HuH-7 (cell line): ENCODE measurements at regions not wholly inside any gene's neighbourhood (a gene's known extent, or its start where the extent isn't known, plus 50 kb on each side); places are given as distances from the start of the nearest gene placed in this dataset.

ENCODE experiments used
- DNase-seq: peaks from one replicate; pipeline ENCODE4 v3.0.0; 2011; ENCODE audit warnings: low spot score

DNA sequence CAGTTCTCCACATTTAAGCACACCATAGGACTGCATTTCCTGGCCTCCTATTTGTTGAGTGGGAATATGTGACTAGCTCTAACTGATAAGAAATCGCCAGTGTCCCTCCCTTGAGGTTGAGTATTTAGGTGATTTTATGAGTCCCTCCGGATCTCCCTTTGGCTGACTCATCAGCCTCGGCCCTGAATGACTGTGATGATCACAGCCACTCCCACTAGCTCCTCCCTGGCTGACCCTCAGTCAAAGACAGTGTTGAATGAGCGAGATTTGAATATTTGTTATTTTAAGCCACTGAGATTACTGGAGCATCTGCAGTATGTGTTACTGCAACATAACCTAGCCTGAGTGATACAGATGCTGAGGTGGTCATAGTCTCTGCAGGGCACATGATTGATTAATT is 515.3 kb downstream of the EPHB1 start:
- DNase-seq, result no peak

DNA sequence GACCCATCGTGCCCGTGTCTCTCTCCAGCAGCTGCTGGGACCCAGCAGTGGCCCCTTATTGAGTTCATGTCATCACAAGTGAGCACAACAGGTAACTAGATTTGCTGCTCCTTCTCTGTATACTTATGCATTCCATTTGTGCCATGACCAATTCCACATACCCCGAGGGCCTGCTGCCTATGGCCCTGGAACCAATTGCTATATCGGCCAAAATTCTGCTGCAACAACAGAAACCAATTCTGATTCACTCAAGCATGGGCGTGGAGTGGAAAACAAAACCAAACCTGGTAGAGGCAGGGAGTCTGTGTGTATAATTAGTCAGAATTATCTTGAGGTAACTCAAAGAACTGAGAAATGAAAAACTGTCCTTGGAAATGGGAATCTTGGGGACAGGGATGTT is 516.6 kb downstream of the EPHB1 start:
- no peak for DNase-seq

GRCh38 chr3:135314237-135314636 is 519.2 kb downstream of the EPHB1 start:
- DNase-seq, result no peak

DNA sequence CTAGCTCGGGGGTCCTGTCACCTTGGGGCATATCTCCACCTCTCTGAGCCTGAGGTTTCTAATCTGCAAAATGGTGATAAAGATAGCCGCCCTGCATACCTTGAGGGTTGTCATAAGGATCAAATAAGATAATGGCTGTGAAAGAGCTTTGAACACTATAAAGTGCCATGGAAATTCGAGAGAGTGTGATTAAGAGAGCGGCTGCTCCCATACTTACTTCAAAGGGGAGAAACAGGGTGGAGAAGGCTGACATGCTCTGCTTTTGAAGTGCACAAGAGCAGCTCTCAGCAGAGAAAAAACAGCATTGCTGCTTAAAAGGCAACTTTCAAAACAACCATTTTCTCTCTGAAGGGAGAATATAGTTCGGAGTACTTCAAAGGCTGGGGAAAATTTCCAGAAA is 529.2 kb downstream of the EPHB1 start:
- no peak for DNase-seq

DNA sequence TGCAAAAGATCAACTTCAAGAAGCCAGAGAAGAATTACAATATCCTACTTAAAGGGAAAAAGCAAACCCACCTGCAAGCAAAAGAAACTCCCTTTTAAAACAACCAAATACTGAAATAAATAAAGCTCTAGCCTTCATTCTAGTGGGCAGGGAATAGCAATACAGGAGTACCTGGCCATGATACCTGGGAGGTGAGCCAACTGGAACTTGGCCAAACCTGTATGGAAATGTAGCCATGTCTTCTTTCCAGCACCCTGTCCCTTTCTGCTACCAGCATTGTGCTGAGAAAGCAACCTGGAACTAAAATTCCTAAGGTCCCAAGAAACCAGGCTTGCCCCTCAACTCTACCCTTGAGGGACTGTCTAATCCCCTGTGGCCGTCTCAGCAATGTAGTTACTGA is 530.0 kb downstream of the EPHB1 start:
- no peak for DNase-seq

DNA sequence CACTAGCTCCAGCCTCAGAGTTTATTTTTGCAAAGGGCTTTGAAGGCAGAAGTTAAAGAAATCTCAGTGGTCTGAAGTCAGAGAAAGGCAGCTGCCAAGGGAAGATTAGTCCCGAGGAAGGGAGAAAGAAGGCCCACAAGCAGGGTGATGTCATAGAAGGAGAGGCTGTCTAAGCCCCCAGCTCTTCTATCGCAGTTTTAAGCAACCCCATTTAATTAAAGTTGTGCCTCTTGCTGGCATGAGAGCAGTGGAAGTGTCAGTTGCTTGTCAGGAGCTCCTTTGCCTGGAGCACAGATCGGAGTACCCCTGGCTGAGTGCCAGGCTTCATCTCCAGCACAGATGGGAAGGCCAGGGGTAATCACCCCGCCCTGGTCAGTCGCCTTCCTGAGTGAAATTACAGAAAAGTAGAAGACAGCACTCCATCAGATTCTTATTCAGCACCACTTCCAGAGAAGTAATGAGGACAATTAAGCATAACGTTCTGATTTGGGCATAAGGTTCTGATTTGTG is 530.7 kb downstream of the EPHB1 start:
- DNase-seq, result no peak

- DNase-seq, result no peak
Observed at GRCh38 chr3:135326851-135327250, 531.8 kb downstream of the EPHB1 start.

GRCh38 chr3:135328036-135328435 is 533.0 kb downstream of the EPHB1 start:
- no peak for DNase-seq

DNA sequence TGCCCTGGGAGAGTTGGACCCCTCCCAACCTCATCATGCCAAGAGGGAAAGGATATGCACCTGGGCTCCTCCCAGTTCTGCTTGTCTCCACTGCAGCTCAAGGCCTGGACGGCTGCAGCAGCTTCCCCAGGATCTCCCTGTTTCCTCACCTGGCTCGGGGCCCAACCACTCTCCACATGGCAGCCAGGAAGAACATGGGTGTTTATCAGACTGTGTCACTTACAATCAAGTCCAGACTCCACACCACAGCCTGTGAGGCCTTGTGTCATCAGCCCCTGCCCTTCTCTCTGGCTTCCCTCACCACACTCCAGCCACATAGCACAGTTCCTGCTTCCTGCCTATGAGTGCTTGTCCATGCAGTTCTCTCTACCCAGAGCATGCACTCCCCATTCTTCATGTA is 534.4 kb downstream of the EPHB1 start:
- DNase-seq, result no peak

DNA sequence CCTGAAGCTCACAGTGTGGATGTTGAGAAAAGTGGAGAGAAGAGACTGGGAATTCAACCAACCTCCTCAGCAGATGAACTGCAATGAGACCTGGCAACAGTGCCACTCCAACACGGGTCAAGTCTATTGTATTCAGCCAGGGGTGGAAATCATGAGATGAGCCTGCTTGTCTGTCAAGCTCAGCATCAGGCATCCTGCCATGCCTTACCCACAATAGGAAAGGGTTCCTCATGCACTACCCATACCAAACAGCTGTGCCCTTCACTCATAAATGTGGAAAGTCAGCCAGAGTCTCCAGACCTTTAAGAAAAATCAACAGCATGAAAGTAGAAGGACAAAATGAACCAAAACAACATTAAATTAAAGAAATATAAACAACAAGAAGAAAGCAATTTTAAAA is 542.1 kb downstream of the EPHB1 start:
- DNase-seq, result no peak

DNA sequence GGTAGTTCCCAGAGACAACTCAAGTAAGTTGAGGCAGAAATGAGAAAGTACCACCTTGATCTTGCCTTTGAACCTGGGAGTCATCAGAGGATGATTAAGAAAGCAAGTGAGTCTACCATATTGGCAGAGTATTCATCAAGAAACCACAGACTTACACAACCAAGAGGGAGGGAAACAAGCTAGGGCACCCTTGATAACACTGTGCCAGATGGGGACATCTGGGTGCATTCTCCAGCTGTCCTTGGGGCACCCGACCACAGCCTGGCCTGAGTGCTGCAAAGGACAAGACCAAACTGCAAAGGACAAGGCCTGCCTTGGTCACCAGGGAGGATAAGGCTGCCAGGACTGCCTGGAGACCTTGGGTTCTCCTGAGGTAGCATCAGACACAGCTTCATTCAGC is 553.6 kb downstream of the EPHB1 start:
- DNase-seq, result no peak

- DNase-seq, result no peak
Observed at GRCh38 chr3:135349254-135349948, 554.3 kb downstream of the EPHB1 start.

GRCh38 chr3:135352213-135352612 is 557.2 kb downstream of the EPHB1 start:
- no peak for DNase-seq

GRCh38 chr3:135362889-135363288 is 567.8 kb downstream of the EPHB1 start:
- no peak for DNase-seq

- DNase-seq, result no peak
Observed at GRCh38 chr3:135364676-135365075, 569.6 kb downstream of the EPHB1 start.

GRCh38 chr3:135366816-135367215 is 571.8 kb downstream of the EPHB1 start:
- no peak for DNase-seq

DNA sequence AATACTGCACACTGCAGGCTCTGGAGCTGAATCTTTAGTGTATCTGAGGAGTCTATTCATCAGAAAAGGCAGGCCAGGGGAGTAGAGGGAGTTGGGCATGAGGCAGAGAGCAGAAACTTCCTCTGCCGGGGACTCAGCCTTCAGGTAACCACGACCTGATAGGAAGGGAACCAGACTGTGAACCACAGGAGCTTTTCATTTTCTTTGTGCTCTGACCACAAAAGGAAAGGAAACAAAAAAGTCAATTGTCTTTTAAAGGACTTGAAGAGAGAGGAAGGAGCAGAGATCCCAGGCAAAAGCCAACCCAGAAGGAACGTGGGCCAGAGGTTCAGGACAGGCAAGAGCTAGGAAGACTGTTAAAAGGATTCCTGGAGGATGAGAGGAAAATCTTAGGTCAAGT is 573.3 kb downstream of the EPHB1 start:
- DNase-seq, result no peak

DNA sequence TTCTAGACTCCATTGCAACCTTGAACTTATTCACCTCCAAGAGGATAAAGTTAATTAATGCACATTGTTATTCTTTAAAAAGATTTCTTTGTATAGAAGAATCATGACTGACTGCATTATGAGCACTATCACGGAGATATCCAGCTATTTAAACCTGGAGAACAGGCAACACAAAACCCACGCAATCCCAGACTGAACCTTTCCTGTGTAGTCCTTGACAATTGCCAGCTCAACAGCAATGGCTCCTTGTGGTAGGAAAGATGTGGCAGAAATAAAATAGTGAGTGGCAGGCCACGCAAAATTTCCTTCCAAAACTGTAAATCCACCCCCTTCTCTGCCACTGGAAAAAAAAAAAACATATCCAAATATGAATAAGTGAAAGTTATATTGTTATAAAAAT is 573.7 kb downstream of the EPHB1 start:
- no peak for DNase-seq

- DNase-seq, result no peak
Observed at GRCh38 chr3:135374571-135374970, 579.5 kb downstream of the EPHB1 start.

DNA sequence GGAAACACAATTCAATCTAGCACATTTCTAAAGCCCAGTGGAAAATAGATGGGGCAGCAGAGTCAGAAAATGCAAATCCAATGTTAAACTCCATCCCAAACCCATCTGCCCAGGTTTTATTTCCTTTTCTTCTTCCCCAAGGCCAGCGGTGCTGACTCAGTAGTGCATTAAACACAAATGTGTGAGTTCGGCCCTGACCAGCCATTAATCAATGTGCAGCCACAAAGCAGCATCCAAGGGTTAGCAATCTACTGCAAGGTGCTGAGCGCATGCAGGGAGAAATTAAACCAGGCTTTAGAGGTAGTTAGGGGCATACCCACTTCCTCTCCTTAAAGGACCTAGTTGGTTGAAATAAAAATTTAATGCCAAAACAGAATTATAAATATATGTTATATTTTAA is 583.3 kb upstream of the PPP2R3A start:
- DNase-seq, result no peak

DNA sequence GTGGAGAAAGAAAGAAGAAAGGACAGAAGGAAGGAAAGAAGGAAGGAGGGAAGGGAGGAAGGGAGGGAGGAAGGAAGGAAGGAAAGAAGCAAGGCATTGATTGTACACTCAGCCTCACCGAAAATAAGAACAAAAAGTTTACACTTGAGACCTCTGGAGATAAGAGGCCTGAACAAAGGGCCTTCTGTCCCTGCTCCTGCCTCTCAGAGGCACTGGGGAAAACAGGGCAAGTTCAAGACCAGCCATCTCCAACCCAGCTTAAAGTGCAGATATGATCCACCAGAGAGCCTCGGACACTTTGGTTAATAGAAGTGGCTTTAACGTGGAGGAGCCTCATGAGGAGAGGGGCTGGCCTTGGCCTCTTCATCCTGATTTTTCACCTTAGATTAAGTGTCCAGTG is 582.9 kb upstream of the PPP2R3A start:
- DNase-seq, result no peak

GRCh38 chr3:135383301-135383700 is 582.2 kb upstream of the PPP2R3A start:
- no peak for DNase-seq

DNA sequence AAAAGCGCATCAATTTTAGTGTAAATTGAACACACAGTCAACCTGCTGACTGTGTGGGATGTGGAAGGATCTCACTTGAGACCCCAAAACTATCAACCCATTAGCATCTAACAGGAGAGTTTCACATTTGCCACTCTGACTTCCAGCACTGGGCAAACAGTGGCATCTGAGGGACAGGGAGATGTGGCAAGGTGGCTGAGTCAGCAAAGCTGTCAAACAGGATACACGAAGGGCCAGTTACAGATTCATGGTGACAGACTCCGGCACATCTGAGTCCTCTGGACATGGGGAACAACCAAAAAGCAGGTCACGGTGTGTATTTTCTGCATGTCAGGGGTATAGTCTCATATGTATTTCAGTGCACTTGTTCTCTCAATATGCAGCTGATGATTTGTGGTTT is 573.4 kb upstream of the PPP2R3A start:
- no peak for DNase-seq

DNA sequence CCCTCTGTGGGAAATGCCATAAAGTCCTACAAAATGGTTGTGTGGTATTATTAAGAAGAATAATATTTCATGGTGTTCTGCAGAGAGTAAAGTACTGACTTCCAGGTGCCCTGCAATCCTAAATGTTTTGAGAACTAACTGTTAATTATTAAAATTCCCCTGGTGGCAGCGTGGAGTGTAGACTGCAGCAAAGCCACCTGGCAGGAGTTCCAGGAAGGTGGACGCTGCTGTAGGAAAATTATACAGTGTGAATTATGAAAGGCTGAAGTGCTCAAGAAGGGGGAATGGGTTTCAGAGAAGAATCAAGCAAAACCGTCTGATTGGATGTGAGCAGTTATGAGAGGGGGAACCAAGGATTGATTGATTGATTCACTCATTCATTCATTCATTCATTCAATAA is 572.4 kb upstream of the PPP2R3A start:
- DNase-seq, result no peak
